Activated naive CD4-positive, alpha-beta T cell treated with anti-CD3 and anti-CD28 coated beads, Interleukin-2, amount 50 U/mL, for 24 hours (primary cell): ENCODE measurements at regions not wholly inside any gene's neighbourhood (a gene's known extent, or its start where the extent isn't known, plus 50 kb on each side); places are given as distances from the start of the nearest gene placed in this dataset.
"Not testable (repeated sequence)": the region's sequence is repeated elsewhere in the genome, so short reads cannot be mapped to it uniquely, and the experiment has no call there.

Source experiments
- H3K27ac Mint-ChIP-seq: one replicate; pipeline ENCODE4 v1.8.0; 2021; ENCODE audit warnings: mild to moderate bottlenecking, mixed read lengths
- H3K27me3 Mint-ChIP-seq: one replicate; pipeline ENCODE4 v1.8.0; 2021; ENCODE audit warnings: mixed read lengths
- H3K36me3 Mint-ChIP-seq: one replicate; pipeline ENCODE4 v1.8.0; 2021; ENCODE audit warnings: mixed read lengths
- H3K4me1 Mint-ChIP-seq: one replicate; pipeline ENCODE4 v1.8.0; 2021; ENCODE audit warnings: mixed read lengths
- H3K4me3 Mint-ChIP-seq: one replicate; pipeline ENCODE4 v1.8.0; 2021; ENCODE audit warnings: mild to moderate bottlenecking, mixed read lengths
- H3K9me3 Mint-ChIP-seq: one replicate; pipeline ENCODE4 v1.8.0; 2021; ENCODE audit warnings: mixed read lengths

- not testable (repeated sequence) for H3K4me3 Mint-ChIP-seq, H3K27ac Mint-ChIP-seq, H3K4me1 Mint-ChIP-seq, H3K9me3 Mint-ChIP-seq, H3K36me3 Mint-ChIP-seq
- peaks cover 10% of the 10 kb centered on the region for H3K27me3 Mint-ChIP-seq
Observed at GRCh38 chr6:58003417-58004167, 686.2 kb downstream of the PRIM2 start.

- not testable (repeated sequence) for H3K9me3 Mint-ChIP-seq, H3K4me1 Mint-ChIP-seq, H3K27ac Mint-ChIP-seq, H3K4me3 Mint-ChIP-seq, H3K36me3 Mint-ChIP-seq, H3K27me3 Mint-ChIP-seq
Observed at GRCh38 chr6:58007334-58008000, 690.0 kb downstream of the PRIM2 start.

GRCh38 chr6:58008001-58008335 is 690.5 kb downstream of the PRIM2 start:
- H3K27ac Mint-ChIP-seq, H3K36me3 Mint-ChIP-seq, H3K4me3 Mint-ChIP-seq, H3K9me3 Mint-ChIP-seq, H3K4me1 Mint-ChIP-seq, H3K27me3 Mint-ChIP-seq: not testable (repeated sequence)

- H3K27me3 Mint-ChIP-seq, H3K4me3 Mint-ChIP-seq, H3K4me1 Mint-ChIP-seq, H3K27ac Mint-ChIP-seq, H3K9me3 Mint-ChIP-seq, H3K36me3 Mint-ChIP-seq: not testable (repeated sequence)
Observed at GRCh38 chr6:58011954-58012600, 694.6 kb downstream of the PRIM2 start.

GRCh38 chr6:58016614-58017013 is 699.2 kb downstream of the PRIM2 start:
- not testable (repeated sequence) for H3K4me1 Mint-ChIP-seq, H3K4me3 Mint-ChIP-seq, H3K27ac Mint-ChIP-seq, H3K9me3 Mint-ChIP-seq, H3K36me3 Mint-ChIP-seq, H3K27me3 Mint-ChIP-seq

- not testable (repeated sequence) for H3K27ac Mint-ChIP-seq, H3K36me3 Mint-ChIP-seq, H3K4me3 Mint-ChIP-seq, H3K4me1 Mint-ChIP-seq, H3K27me3 Mint-ChIP-seq
- peaks cover 10% of the 10 kb centered on the region for H3K9me3 Mint-ChIP-seq
Observed at GRCh38 chr6:58028188-58028587, 710.8 kb downstream of the PRIM2 start.

- H3K4me3 Mint-ChIP-seq, H3K27ac Mint-ChIP-seq, H3K9me3 Mint-ChIP-seq, H3K27me3 Mint-ChIP-seq, H3K36me3 Mint-ChIP-seq, H3K4me1 Mint-ChIP-seq: not testable (repeated sequence)
Observed at GRCh38 chr6:58038213-58038612, 720.8 kb downstream of the PRIM2 start.

- H3K27me3 Mint-ChIP-seq, H3K4me1 Mint-ChIP-seq, H3K36me3 Mint-ChIP-seq, H3K4me3 Mint-ChIP-seq, H3K27ac Mint-ChIP-seq, H3K9me3 Mint-ChIP-seq: not testable (repeated sequence)
Observed at GRCh38 chr6:58046584-58046983, 729.2 kb downstream of the PRIM2 start.

GRCh38 chr6:58047389-58047788 is 730.0 kb downstream of the PRIM2 start:
- H3K27ac Mint-ChIP-seq, H3K4me1 Mint-ChIP-seq, H3K4me3 Mint-ChIP-seq, H3K36me3 Mint-ChIP-seq, H3K27me3 Mint-ChIP-seq, H3K9me3 Mint-ChIP-seq: not testable (repeated sequence)

GRCh38 chr6:58047865-58048264 is 730.4 kb downstream of the PRIM2 start:
- H3K36me3 Mint-ChIP-seq, H3K4me1 Mint-ChIP-seq, H3K9me3 Mint-ChIP-seq, H3K27me3 Mint-ChIP-seq, H3K4me3 Mint-ChIP-seq, H3K27ac Mint-ChIP-seq: not testable (repeated sequence)

GRCh38 chr6:58055465-58056176 is 738.2 kb downstream of the PRIM2 start:
- not testable (repeated sequence) for H3K9me3 Mint-ChIP-seq, H3K36me3 Mint-ChIP-seq, H3K4me1 Mint-ChIP-seq, H3K27me3 Mint-ChIP-seq, H3K4me3 Mint-ChIP-seq, H3K27ac Mint-ChIP-seq

GRCh38 chr6:58059701-58060100 is 742.3 kb downstream of the PRIM2 start:
- H3K27me3 Mint-ChIP-seq, H3K4me1 Mint-ChIP-seq, H3K4me3 Mint-ChIP-seq, H3K9me3 Mint-ChIP-seq, H3K36me3 Mint-ChIP-seq, H3K27ac Mint-ChIP-seq: not testable (repeated sequence)

GRCh38 chr6:58063542-58063941 is 746.1 kb downstream of the PRIM2 start:
- H3K9me3 Mint-ChIP-seq, H3K4me1 Mint-ChIP-seq, H3K4me3 Mint-ChIP-seq, H3K27me3 Mint-ChIP-seq, H3K27ac Mint-ChIP-seq, H3K36me3 Mint-ChIP-seq: not testable (repeated sequence)

GRCh38 chr6:58067867-58068548 is 750.6 kb downstream of the PRIM2 start:
- H3K27ac Mint-ChIP-seq, H3K4me3 Mint-ChIP-seq, H3K36me3 Mint-ChIP-seq, H3K9me3 Mint-ChIP-seq, H3K27me3 Mint-ChIP-seq, H3K4me1 Mint-ChIP-seq: not testable (repeated sequence)

GRCh38 chr6:58073263-58073662 is 755.8 kb downstream of the PRIM2 start:
- H3K9me3 Mint-ChIP-seq: no peaks in the 10 kb centered on the region
- no peaks in the 10 kb centered on the region for H3K4me1 Mint-ChIP-seq
- no peak overlapping the region for H3K4me3 Mint-ChIP-seq
- H3K27ac Mint-ChIP-seq: no peak overlapping the region
- H3K36me3 Mint-ChIP-seq: no peaks in the 10 kb centered on the region
- H3K27me3 Mint-ChIP-seq: no peaks in the 10 kb centered on the region

- H3K9me3 Mint-ChIP-seq, H3K36me3 Mint-ChIP-seq, H3K27me3 Mint-ChIP-seq, H3K27ac Mint-ChIP-seq, H3K4me3 Mint-ChIP-seq, H3K4me1 Mint-ChIP-seq: not testable (repeated sequence)
Observed at GRCh38 chr6:58090067-58090466, 772.6 kb downstream of the PRIM2 start.
